ENCODE measurements at regions not wholly inside any gene's neighbourhood (a gene's known extent, or its start where the extent isn't known, plus 50 kb on each side); places are given as distances from the start of the nearest gene placed in this dataset.

GRCh38 chr4:1563241-1563640 lies 120.9 kb downstream of the FAM53A start:
- TF ChIP-seq CTCF (IDR thresholded peaks at IDR 0.05; ENCODE audit: insufficient read depth, low read depth, low read length) (no peak), EZH2 (IDR thresholded peaks at IDR 0.05; ENCODE audit: insufficient read depth, low read length) (no peak)

Measured in astrocyte (in vitro differentiated cells and primary cell).